ENCODE measurements at regions not wholly inside any gene's neighbourhood (a gene's known extent, or its start where the extent isn't known, plus 50 kb on each side); places are given as distances from the start of the nearest gene placed in this dataset.

DNA sequence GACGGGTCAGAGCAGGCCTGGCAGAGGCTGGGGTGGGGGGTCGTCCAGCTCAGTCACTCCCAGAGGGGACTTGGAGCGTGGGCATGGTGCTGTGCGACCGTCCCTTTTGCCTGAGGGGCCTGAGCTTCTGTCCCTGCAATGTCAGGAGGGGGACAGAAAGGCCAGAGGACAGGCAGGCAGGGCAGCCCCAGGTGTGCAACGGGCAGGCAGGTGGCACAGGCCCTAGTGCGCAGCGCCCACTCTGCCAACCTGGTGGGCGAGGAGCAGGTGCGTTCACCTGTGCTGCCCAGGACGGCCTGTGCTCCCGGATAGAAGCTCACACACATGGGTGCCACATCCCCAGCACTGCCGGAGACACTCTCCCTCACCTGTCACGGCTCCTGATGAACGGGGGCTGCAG lies 78.7 kb upstream of the SLCO4A1 start:
- DNase-seq, result no peak

GRCh38 chr20:62564456-62565245 lies 77.7 kb upstream of the SLCO4A1 start:
- no peak for DNase-seq

GRCh38 chr20:62566266-62566665 lies 76.0 kb upstream of the SLCO4A1 start:
- DNase-seq, result no peak

DNA sequence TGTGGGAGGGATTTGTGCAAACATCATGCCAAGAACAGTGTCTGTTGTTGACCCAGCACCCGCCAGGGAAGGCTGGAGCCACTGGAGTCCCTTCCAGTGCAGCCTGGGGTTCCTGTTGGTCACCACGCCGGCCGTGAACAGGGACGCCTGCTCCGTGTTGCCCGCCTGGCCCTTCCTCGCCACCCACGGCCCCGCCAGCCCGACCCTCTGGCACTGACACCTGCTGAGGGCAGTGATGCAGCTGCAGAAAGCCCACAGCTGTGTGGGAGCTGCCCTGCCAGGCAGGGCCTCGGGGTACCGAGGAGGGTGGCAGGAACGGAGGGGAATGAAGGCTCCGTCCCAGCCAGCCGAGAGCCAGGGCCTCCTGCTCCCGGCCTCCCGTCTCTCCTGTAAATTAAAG lies 75.5 kb upstream of the SLCO4A1 start:
- DNase-seq, result no peak

- no peak for DNase-seq
These were observed 74.9 kb upstream of the SLCO4A1 start for GRCh38 chr20:62567246-62568044.

- DNase-seq, result no peak
These were observed 74.3 kb upstream of the SLCO4A1 start for GRCh38 chr20:62568045-62568389.

DNA sequence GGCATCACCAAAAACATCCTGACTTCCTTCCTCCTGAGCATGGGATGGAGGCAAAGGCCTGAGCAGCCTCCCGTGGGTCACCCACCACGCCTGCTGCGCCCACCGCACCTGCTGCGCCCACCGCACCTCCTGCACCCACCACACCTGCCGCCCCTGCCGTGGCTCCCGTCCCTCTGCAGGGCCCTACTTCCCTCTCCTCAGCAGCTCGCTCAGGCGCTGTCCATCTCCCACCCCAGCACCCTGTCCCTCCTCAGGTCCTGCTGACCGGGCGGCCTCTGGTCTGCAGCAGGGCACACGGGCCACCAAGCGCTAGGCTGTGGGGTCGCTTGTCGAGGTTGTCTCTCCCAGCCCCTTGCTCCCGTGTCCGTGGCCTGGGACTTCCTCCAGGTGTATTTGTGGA lies 72.7 kb upstream of the SLCO4A1 start:
- DNase-seq, result no peak

DNA sequence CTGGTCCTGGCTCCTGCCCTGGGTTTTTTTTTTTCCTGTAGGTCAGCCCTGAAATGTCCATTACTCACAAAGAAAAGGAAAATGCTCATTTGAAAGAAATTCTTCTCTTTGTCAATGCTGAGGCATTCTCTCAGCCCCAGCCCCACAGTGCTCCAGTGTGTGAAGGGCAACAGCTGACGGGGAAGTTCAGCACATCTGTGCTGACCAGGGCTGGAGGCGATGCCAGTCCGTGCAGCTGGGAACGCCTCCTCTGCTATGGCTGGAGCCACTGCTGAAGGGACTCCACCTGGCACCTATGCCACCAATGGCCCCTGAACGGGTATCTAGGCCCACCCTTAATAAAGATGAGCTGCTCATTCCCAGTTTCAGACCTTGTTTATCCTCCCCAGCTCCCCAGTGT lies 71.9 kb upstream of the SLCO4A1 start:
- no peak for DNase-seq

- no peak for DNase-seq
These were observed 71.2 kb upstream of the SLCO4A1 start for GRCh38 chr20:62570897-62571668.

- no peak for DNase-seq
These were observed 70.5 kb upstream of the SLCO4A1 start for GRCh38 chr20:62571669-62572344.

- no peak for DNase-seq
These were observed 69.3 kb upstream of the SLCO4A1 start for GRCh38 chr20:62572980-62573379.

DNA sequence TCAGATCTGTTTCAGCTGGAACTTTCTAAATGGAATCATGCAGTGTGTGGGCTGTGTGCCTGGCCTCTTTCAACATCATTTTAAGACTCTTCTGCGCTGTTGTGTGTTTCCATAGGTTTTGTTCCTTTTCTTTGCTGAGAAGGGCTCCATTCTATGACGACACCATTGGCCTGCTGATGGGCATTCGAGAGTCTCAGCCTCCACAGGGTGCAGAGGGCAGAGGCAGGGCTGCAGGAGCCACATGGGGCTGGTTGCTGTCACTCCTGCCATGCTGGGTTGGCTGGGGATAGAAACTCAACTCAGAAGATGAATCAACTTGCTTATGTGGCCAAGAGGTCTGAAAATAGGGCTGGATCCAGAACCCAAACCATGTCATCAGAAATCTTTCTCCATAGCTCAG lies 68.5 kb upstream of the SLCO4A1 start:
- DNase-seq, result no peak

- DNase-seq, result no peak
These were observed 67.9 kb upstream of the SLCO4A1 start for GRCh38 chr20:62574230-62574993.

DNA sequence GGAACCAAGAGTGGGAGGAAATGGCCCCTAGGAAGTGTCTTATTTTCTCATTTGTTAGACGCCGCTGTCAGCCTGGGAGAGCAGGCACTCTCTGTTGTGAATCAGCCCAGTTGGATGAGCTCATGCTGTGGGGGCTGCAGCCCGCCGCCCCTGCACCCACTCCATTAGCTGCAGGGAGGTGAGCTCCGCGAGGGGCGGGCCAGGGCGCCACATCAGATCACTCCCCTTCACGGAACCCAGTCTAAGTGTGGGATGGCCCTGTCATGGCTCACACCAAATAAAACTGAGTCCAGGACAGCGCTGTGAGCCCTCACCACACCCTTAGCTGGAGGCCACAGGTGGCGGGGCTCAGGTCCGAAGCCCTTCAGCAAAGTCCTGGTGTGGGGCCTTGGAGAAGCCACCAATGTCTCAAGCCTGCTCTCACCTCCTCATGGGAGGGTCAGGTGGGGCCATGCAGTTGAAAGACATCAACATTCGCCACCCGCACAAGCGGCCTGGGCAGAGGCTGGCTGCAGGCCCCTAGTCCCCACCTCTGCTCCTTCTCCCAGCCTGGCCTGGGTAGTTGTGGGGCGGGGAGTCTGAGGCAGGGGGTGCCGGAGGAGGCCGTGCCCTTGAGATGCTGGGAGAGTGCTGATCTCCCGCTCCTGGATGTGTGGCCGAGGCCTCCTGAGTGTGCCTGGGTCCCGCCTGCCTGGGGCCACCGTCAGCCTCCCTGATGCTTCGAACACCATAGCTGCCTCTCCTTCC lies 66.2 kb upstream of the SLCO4A1 start:
- DNase-seq, result no peak

DNA sequence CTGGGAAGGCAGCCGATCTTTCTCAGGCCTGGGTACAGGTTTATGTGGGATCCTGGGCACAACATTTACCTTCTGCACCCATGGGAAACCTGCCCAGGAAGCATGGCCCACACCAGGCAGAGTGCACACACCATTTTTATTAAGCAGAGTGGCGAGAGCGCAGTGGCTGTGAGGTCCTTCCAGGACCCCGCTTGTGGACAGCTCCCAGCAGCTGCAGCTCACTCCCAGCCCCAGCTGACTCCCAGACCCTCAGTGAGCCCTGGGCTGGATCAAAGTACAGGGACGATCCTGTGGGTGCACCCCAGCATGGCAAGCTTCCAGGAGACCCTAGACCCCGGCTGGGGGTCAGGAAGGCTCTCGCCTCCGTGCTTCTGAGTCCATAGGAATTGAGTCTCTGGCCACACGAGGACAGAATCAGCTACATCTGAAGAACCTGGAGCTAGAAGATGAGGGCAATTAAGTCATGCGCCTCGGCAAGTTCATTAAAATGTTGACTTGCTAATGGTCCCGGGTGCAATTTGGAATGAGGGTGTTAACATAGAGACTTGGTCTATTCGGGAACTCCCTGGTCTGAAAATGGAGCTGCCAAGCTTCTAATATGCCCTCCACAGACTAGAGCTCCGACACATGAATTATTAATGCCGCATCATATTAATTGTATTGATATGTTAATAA lies 65.4 kb upstream of the SLCO4A1 start:
- no peak for DNase-seq

GRCh38 chr20:62577490-62577836 lies 64.8 kb upstream of the SLCO4A1 start:
- no peak for DNase-seq

DNA sequence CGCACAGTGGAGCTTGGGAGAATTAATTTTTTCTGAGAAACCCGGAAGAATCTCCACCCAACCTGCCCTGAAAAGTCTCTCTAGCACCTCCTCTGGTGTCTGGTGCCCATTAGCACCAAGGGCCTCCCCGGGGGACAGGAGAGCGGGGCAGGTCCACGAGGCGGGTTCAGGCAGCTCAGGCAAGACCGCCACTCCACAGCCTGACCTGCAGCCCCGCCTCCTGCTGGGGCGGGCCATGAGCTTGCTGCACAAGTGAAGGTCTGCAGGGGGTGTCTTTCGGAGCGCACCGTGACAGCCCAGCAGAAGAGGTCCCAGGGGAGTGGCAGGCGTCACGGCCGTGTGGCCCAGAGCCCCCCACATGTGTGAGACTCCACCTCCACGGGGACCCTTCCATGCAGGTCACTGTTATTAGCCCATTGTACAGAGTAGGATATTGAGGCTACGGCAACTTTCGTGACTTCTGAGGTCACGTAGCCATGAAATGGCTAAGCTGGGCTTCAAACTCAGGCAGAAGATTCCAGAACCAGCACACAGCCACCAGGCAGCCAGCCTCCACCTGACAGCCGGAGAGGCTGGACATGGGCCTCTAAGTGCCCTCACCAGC lies 63.9 kb upstream of the SLCO4A1 start:
- no peak for DNase-seq

DNA sequence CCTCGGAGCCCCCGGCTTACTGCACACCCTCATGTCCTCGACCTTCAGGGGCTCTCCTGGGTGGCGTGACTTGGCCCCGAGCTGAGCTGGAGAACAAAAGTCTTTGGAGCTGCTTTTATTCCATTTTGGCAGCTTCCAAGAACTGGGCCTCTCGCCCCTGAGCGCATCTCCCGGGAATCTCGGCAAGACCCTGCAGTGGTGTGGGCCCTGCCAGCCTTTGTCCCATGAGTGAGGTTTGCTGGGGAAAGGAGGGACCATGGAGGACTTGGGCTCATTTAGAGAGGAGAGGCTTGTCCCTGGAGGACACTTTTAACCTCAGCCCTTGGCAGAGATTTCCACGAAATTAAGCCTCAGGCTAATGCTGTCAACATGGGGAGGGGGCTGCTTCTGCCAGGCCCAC lies 62.3 kb upstream of the SLCO4A1 start:
- DNase-seq, result no peak

DNA sequence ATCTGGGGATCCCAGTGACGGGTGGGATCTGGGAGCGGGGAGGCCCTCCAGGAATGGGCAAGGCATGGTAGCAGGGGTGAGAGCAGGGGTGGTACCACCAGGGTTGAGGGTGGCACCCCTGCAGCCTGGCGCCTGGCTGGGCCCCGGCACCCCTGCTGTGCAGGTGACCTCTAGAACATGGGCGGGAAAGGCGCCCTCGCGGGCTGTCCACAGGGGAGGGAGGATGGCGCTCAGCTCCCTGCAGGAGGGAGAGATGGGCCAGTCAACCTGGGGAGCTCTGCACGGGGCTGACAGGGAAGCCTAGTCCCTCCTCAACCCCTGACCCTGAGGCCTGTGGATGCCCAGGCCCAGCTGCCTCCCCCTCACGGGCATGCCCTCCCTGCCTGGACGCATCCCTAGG lies 61.6 kb upstream of the SLCO4A1 start:
- DNase-seq, result no peak

- DNase-seq, result no peak
These were observed 61.0 kb upstream of the SLCO4A1 start for GRCh38 chr20:62581308-62581707.
